H9 (cell line): ENCODE measurements at regions not wholly inside any gene's neighbourhood (a gene's known extent, or its start where the extent isn't known, plus 50 kb on each side); places are given as distances from the start of the nearest gene placed in this dataset.

ENCODE experiments used
- DNase-seq: peaks from one replicate; pipeline ENCODE4 v3.0.0-alpha.2; 2017
- H2AFZ ChIP-seq: one replicate; pipeline ENCODE4 v1.6.1; 2013; ENCODE audit warnings: mild to moderate bottlenecking, low read length, control low read depth, moderate library complexity
- H2AK5ac ChIP-seq: 2 replicates; pipeline ENCODE4 v1.6.1; 2013; ENCODE audit warnings: low read length, control low read depth, mixed read lengths; ENCODE audit not compliant: insufficient read length
- H2BK120ac ChIP-seq: one replicate; pipeline ENCODE4 v1.6.1; 2013; ENCODE audit warnings: low read depth, mild to moderate bottlenecking, low read length, control low read depth, inconsistent platforms; ENCODE audit not compliant: poor library complexity, severe bottlenecking
- H2BK12ac ChIP-seq: 2 replicates; pipeline ENCODE4 v1.6.1; 2013; ENCODE audit warnings: low read length, control low read depth, mixed read lengths, low read depth; ENCODE audit not compliant: insufficient read length
- H2BK15ac ChIP-seq: 2 replicates; pipeline ENCODE4 v1.6.1; 2013; ENCODE audit warnings: low read depth, low read length, control low read depth
- H2BK20ac ChIP-seq: one replicate; pipeline ENCODE4 v1.6.1; 2013; ENCODE audit warnings: low read depth, mild to moderate bottlenecking, low read length, control low read depth, inconsistent platforms; ENCODE audit not compliant: poor library complexity, severe bottlenecking
- H2BK5ac ChIP-seq: 2 replicates; pipeline ENCODE4 v1.6.1; 2013; ENCODE audit warnings: low read length, control low read depth, mixed read lengths; ENCODE audit not compliant: insufficient read length
- H3K14ac ChIP-seq: 2 replicates; pipeline ENCODE4 v1.6.1; 2013; ENCODE audit warnings: low read length, control low read depth; ENCODE audit not compliant: insufficient read depth
- H3K18ac ChIP-seq: 2 replicates; pipeline ENCODE4 v1.6.1; 2013; ENCODE audit warnings: low read depth, mild to moderate bottlenecking, mixed read lengths, low read length, control low read depth; ENCODE audit not compliant: insufficient read length
- H3K23ac ChIP-seq: 2 replicates; pipeline ENCODE4 v1.6.1; 2013; ENCODE audit warnings: low read length, control low read depth, mixed read lengths, low read depth; ENCODE audit not compliant: insufficient read length
- H3K23me2 ChIP-seq: 2 replicates; pipeline ENCODE4 v1.6.1; 2013; ENCODE audit warnings: low read depth, mild to moderate bottlenecking, mixed read lengths, low read length, control low read depth; ENCODE audit not compliant: insufficient read length, poor library complexity, severe bottlenecking
- H3K27ac ChIP-seq: 2 replicates; pipeline ENCODE4 v1.5.1; 2013; ENCODE audit warnings: low read length, control low read depth, mixed read lengths, low read depth; ENCODE audit not compliant: insufficient read length
- H3K27me3 ChIP-seq: 2 replicates; pipeline ENCODE4 v1.6.1; 2013; ENCODE audit warnings: low read length, control low read depth, inconsistent platforms; ENCODE audit not compliant: insufficient read depth
- H3K4ac ChIP-seq: 2 replicates; pipeline ENCODE4 v1.6.1; 2013; ENCODE audit warnings: low read depth, mild to moderate bottlenecking, control low read depth, inconsistent platforms, low read length, moderate library complexity
- H3K4me1 ChIP-seq: 2 replicates; pipeline ENCODE4 v1.6.1; 2013; ENCODE audit warnings: low read length, control low read depth, inconsistent platforms; ENCODE audit not compliant: insufficient read depth
- H3K4me2 ChIP-seq: 2 replicates; pipeline ENCODE4 v1.6.1; 2013; ENCODE audit warnings: low read length, control low read depth, mixed read lengths; ENCODE audit not compliant: insufficient read length, insufficient read depth
- H3K56ac ChIP-seq: 2 replicates; pipeline ENCODE4 v1.6.1; 2013; ENCODE audit warnings: low read depth, mild to moderate bottlenecking, mixed read lengths, low read length, control low read depth; ENCODE audit not compliant: insufficient read length
- H3K79me1 ChIP-seq: 2 replicates; pipeline ENCODE4 v1.6.1; 2013; ENCODE audit warnings: low read depth, mild to moderate bottlenecking, moderate library complexity, low read length, control low read depth, inconsistent platforms; ENCODE audit not compliant: insufficient read depth, poor library complexity, severe bottlenecking
- H3K79me2 ChIP-seq: 2 replicates; pipeline ENCODE4 v1.6.1; 2013; ENCODE audit warnings: low read length, control low read depth, inconsistent platforms; ENCODE audit not compliant: insufficient read depth
- H3K9ac ChIP-seq: 2 replicates; pipeline ENCODE4 v1.6.1; 2013; ENCODE audit warnings: low read length, control low read depth, mixed read lengths; ENCODE audit not compliant: insufficient read length; ENCODE audit errors: extremely low read depth
- H3K9me3 ChIP-seq: one replicate; pipeline ENCODE4 v1.6.1; 2013; ENCODE audit warnings: low read depth, low read length, inconsistent platforms; ENCODE audit not compliant: control insufficient read depth
- H3T11ph ChIP-seq: one replicate; pipeline ENCODE4 v1.6.1; 2013; ENCODE audit warnings: mild to moderate bottlenecking, low read length, control low read depth, inconsistent platforms
- H4K20me1 ChIP-seq: one replicate; pipeline ENCODE4 v1.6.1; 2013; ENCODE audit not compliant: control insufficient read depth, insufficient read length, insufficient read depth
- H4K5ac ChIP-seq: 2 replicates; pipeline ENCODE4 v1.6.1; 2013; ENCODE audit warnings: low read depth, mild to moderate bottlenecking, mixed read lengths, low read length, control low read depth; ENCODE audit not compliant: insufficient read length
- H4K8ac ChIP-seq: replicated peaks from 2 replicates; pipeline ENCODE4 v1.6.1; 2013; ENCODE audit warnings: low read length, control low read depth, mixed read lengths, low read depth; ENCODE audit not compliant: insufficient read length
- H4K91ac ChIP-seq: 2 replicates; pipeline ENCODE4 v1.6.1; 2013; ENCODE audit warnings: low read depth, mild to moderate bottlenecking, moderate library complexity, mixed read lengths, low read length, control low read depth; ENCODE audit not compliant: insufficient read length
- H3K27ac Mint-ChIP-seq, 3 experiments: 2 replicates in 2 of 3; 3 replicates in 1 of 3; pipeline ENCODE4 v1.8.0; 2020 to 2021; ENCODE audit warnings: mixed read lengths in 3 of 3, mild to moderate bottlenecking in 1 of 3, moderate library complexity in 1 of 3
- H3K27me3 Mint-ChIP-seq: 2 replicates; pipeline ENCODE4 v1.8.0; 2021; ENCODE audit warnings: low read depth, mild to moderate bottlenecking, moderate library complexity, mixed read lengths
- H3K36me3 Mint-ChIP-seq, 3 experiments: 2 replicates in 2 of 3; 3 replicates in 1 of 3; pipeline ENCODE4 v1.8.0; 2020 to 2021; ENCODE audit warnings: low read depth in 3 of 3, mixed read lengths in 3 of 3; ENCODE audit not compliant: insufficient read depth in 1 of 3
- H3K4me1 Mint-ChIP-seq, 2 experiments: 2 replicates each; pipeline ENCODE4 v1.8.0; 2020; ENCODE audit warnings: mixed read lengths in 2 of 2
- H3K4me3 Mint-ChIP-seq, 2 experiments: 2 replicates in 1 of 2; 3 replicates in 1 of 2; pipeline ENCODE4 v1.8.0; 2020 to 2021; ENCODE audit warnings: mild to moderate bottlenecking in 2 of 2, mixed read lengths in 2 of 2, moderate library complexity in 1 of 2
- H3K9me3 Mint-ChIP-seq, 2 experiments: 2 replicates in 1 of 2; 3 replicates in 1 of 2; pipeline ENCODE4 v1.8.0; 2020; ENCODE audit warnings: mild to moderate bottlenecking in 2 of 2, mixed read lengths in 2 of 2, moderate library complexity in 1 of 2
- WGBS: extraction: QIAGEN DNeasy Blood & Tissue Kit; methylation state at CpG from one replicate; pipeline ENCODE4 v1.1.7; 2013; ENCODE audit warnings: missing lambda C conversion rate, low lambda C conversion rate, mixed read lengths; ENCODE audit not compliant: insufficient read length; ENCODE audit errors: extremely low coverage; 5-methylcytosine and 5-hydroxymethylcytosine counted together
- TF ChIP-seq, protein P1 (sequence below): fragments of 200-600 bp; sonication (generic); conservative IDR thresholded peaks from 3 replicates; pipeline ENCODE4 v1.8.0; 2021; ENCODE audit warnings: antibody characterized with exemption, mild to moderate bottlenecking

DNA sequence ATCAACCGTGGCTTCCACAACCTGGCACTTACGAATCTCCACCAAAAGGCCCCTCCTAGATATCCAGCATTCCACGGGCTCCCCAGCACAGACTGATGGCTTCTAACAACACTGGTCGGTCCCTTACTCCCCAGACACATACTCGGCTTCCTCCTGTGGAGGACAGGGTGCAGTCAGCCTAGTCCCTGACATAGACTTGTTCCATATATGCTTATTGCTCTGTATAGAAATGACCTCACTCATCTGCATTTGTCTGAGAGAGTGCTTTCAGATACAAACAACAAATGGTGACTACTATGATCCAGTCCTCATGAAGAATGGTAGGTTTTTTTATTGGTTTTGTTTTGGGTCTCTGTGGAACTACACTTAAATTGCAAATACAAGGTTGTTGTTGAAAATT is 72.4 kb downstream of the TMEM215 start:
- Histone ChIP-seq H2BK20ac (no peak overlapping the region), H3K9ac (no peak overlapping the region), H3K79me2 (no peaks in the 10 kb centered on the region), H3K9me3 (no peaks in the 10 kb centered on the region), H2AFZ (no peak overlapping the region), H3T11ph (no peak overlapping the region), H4K8ac (no peak overlapping the region), H3K56ac (no peak overlapping the region), H4K5ac (no peak overlapping the region), H3K18ac (no peak overlapping the region), H2BK5ac (no peak overlapping the region), H3K27ac (no peak overlapping the region), H3K23ac (no peak overlapping the region), H4K20me1 (no peaks in the 10 kb centered on the region), H3K4ac (no peak overlapping the region), H3K23me2 (no peaks in the 10 kb centered on the region), H3K27me3 (no peaks in the 10 kb centered on the region), H3K4me1 (no peaks in the 10 kb centered on the region), H2BK120ac (no peak overlapping the region), H2AK5ac (no peak overlapping the region), H3K4me2 (no peak overlapping the region), H4K91ac (no peak overlapping the region), H3K14ac (no peak overlapping the region), H2BK15ac (no peak overlapping the region), H3K79me1 (no peaks in the 10 kb centered on the region), H2BK12ac (no peak overlapping the region)
- no CpG with 5 or more reads among the region's 5 CpGs for WGBS
- Mint-ChIP-seq H3K27me3 (peaks cover 6% of the 10 kb centered on the region), H3K4me1 (no peaks in the 10 kb centered on the region), H3K4me3 (no peak overlapping the region), H3K27ac (no peak overlapping the region), H3K9me3 (no peaks in the 10 kb centered on the region), H3K36me3 (no peaks in the 10 kb centered on the region)
- TF ChIP-seq, protein P1, sequence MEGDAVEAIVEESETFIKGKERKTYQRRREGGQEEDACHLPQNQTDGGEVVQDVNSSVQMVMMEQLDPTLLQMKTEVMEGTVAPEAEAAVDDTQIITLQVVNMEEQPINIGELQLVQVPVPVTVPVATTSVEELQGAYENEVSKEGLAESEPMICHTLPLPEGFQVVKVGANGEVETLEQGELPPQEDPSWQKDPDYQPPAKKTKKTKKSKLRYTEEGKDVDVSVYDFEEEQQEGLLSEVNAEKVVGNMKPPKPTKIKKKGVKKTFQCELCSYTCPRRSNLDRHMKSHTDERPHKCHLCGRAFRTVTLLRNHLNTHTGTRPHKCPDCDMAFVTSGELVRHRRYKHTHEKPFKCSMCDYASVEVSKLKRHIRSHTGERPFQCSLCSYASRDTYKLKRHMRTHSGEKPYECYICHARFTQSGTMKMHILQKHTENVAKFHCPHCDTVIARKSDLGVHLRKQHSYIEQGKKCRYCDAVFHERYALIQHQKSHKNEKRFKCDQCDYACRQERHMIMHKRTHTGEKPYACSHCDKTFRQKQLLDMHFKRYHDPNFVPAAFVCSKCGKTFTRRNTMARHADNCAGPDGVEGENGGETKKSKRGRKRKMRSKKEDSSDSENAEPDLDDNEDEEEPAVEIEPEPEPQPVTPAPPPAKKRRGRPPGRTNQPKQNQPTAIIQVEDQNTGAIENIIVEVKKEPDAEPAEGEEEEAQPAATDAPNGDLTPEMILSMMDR, result no peak
- no peak for DNase-seq
